Mucosa of stomach (tissue), 1 donor: ENCODE measurements at regions not wholly inside any gene's neighbourhood (a gene's known extent, or its start where the extent isn't known, plus 50 kb on each side); places are given as distances from the start of the nearest gene placed in this dataset.

Experiments used
- H3K27me3 ChIP-seq: one replicate; pipeline ENCODE4 v1.7.0; 2013; ENCODE audit warnings: mild to moderate bottlenecking, low read length; ENCODE audit not compliant: control insufficient read depth, insufficient read depth
- H3K36me3 ChIP-seq: one replicate; pipeline ENCODE4 v1.7.0; 2013; ENCODE audit warnings: low read length; ENCODE audit not compliant: control insufficient read depth, insufficient read depth
- H3K4me1 ChIP-seq: one replicate; pipeline ENCODE4 v1.7.0; 2013; ENCODE audit warnings: mild to moderate bottlenecking, low read length; ENCODE audit not compliant: control insufficient read depth, insufficient read depth
- H3K4me3 ChIP-seq: one replicate; pipeline ENCODE4 v1.7.0; 2013; ENCODE audit warnings: low read length
- H3K9ac ChIP-seq: one replicate; pipeline ENCODE4 v1.7.0; 2013; ENCODE audit warnings: mild to moderate bottlenecking, low read length, moderate library complexity
- H3K9me3 ChIP-seq: one replicate; pipeline ENCODE4 v1.7.0; 2013; ENCODE audit warnings: mild to moderate bottlenecking, low read length, moderate library complexity; ENCODE audit not compliant: control insufficient read depth
- donor health status: Pancreatic carcinoma.

DNA sequence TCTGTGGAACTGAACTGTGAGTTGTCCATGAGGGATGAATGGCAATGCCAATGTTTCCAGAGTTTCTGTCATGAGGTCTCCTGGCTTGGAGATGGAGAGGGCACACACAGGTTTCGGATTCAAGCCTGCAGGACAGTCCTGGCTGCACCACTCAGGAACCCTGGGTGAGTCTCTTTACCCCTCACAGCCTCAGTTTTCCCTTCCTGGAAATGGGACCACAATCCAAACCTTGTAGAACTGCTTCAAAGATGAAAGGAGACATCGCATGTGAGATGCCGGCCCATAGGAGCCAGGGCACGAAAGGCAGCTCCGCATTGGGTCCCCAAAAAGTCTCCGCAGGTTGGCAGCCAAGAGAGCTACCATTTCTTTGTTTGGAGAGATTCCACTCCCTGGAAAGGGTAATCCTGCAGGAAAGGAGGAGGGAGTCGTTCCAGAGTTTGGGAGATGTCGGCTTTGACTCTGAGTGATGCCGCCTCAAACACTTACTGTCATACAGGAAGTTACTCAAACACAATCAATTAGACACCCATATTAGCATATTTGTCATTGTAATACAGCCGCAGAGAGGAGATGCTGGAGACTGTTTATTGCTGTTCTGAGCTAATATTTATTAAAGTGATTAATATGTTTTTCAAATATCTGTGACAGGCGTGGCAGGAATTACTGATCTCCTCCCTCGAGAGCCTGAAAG lies 318.3 kb downstream of the MN1 start:
- no peak overlapping the region for H3K4me3 ChIP-seq
- H3K4me1 ChIP-seq: peaks cover 7% of the 10 kb centered on the region
- H3K9ac ChIP-seq: no peak overlapping the region
- no peaks in the 10 kb centered on the region for H3K36me3 ChIP-seq
- H3K9me3 ChIP-seq: no peaks in the 10 kb centered on the region
- no peaks in the 10 kb centered on the region for H3K27me3 ChIP-seq

DNA sequence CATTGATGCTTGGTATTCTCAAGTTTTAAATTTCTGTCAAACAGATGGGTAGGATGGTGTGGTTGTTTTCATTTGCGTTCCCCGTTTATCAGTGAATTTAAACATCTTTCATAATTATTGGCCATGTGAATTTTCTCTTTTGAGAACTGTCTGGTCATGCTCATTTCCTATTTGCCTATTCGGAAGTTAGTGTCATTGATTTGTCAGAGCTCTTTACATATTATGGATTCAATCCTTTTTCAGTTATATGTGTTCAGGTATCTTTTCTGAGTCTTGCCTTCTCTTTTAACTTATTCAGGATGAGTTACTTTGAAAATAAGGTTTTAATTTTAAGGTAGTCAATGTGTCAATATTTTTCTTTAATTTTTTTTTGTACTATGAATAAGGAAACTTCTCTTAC lies 315.7 kb downstream of the MN1 start:
- no peaks in the 10 kb centered on the region for H3K36me3 ChIP-seq
- no peaks in the 10 kb centered on the region for H3K27me3 ChIP-seq
- H3K9me3 ChIP-seq: no peaks in the 10 kb centered on the region
- H3K4me3 ChIP-seq: no peak overlapping the region
- no peak overlapping the region for H3K9ac ChIP-seq
- H3K4me1 ChIP-seq: peaks cover 21% of the 10 kb centered on the region

- H3K9me3 ChIP-seq: no peaks in the 10 kb centered on the region
- H3K9ac ChIP-seq: no peak overlapping the region
- H3K4me3 ChIP-seq: no peak overlapping the region
- H3K4me1 ChIP-seq: peaks cover 21% of the 10 kb centered on the region
- H3K36me3 ChIP-seq: no peaks in the 10 kb centered on the region
- no peaks in the 10 kb centered on the region for H3K27me3 ChIP-seq
These were observed 313.7 kb downstream of the MN1 start for GRCh38 chr22:27487600-27488452.

DNA sequence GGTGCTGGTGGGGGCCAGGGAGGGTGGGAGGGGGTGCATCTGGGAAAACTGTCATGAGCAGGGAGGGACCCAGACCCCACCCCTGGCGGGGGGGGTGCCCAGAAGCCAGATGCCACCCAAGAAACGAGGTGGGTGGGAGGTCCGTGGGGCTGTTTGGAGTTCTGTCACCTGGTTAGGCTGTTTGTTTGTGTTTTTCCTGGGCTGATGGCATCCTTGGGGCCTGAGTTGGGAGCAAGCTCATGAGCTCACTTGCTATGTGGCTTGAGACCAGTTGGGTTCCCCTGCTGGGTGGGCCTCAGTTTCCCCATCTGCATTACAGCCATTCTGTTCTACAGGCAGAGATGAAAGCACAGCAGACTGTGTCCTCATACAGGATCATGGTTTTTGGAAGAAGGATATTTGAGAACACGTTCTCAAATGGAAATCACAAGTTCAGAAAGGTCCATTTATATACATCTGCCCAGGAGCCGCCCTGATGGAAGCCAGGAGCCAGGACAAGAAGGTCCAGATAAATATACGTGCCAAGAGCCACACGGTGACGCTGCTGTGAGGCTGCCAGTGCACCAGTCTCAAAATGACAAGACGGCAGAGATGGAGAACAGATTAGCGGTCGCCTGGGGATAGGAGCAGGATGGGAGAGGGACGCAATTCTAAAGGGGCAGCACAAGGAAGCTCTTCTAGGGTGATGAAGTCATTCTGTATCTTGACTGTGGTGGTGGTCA lies 312.9 kb downstream of the MN1 start:
- H3K9ac ChIP-seq: no peak overlapping the region
- H3K27me3 ChIP-seq: no peaks in the 10 kb centered on the region
- H3K4me3 ChIP-seq: no peak overlapping the region
- H3K4me1 ChIP-seq: peaks cover 21% of the 10 kb centered on the region
- no peaks in the 10 kb centered on the region for H3K9me3 ChIP-seq
- H3K36me3 ChIP-seq: no peaks in the 10 kb centered on the region

- H3K4me1 ChIP-seq: peaks cover 21% of the 10 kb centered on the region
- H3K36me3 ChIP-seq: no peaks in the 10 kb centered on the region
- no peak overlapping the region for H3K4me3 ChIP-seq
- H3K27me3 ChIP-seq: no peaks in the 10 kb centered on the region
- H3K9me3 ChIP-seq: no peaks in the 10 kb centered on the region
- H3K9ac ChIP-seq: no peak overlapping the region
These were observed 312.3 kb downstream of the MN1 start for GRCh38 chr22:27489178-27489675.

GRCh38 chr22:27490080-27490479 lies 311.5 kb downstream of the MN1 start:
- H3K9ac ChIP-seq: no peak overlapping the region
- no peaks in the 10 kb centered on the region for H3K9me3 ChIP-seq
- peaks cover 21% of the 10 kb centered on the region for H3K4me1 ChIP-seq
- no peaks in the 10 kb centered on the region for H3K36me3 ChIP-seq
- H3K4me3 ChIP-seq: no peak overlapping the region
- H3K27me3 ChIP-seq: no peaks in the 10 kb centered on the region

- no peaks in the 10 kb centered on the region for H3K36me3 ChIP-seq
- H3K27me3 ChIP-seq: no peaks in the 10 kb centered on the region
- peaks cover 21% of the 10 kb centered on the region for H3K4me1 ChIP-seq
- H3K9me3 ChIP-seq: no peaks in the 10 kb centered on the region
- H3K9ac ChIP-seq: no peak overlapping the region
- no peak overlapping the region for H3K4me3 ChIP-seq
These were observed 309.7 kb downstream of the MN1 start for GRCh38 chr22:27491888-27492287.

DNA sequence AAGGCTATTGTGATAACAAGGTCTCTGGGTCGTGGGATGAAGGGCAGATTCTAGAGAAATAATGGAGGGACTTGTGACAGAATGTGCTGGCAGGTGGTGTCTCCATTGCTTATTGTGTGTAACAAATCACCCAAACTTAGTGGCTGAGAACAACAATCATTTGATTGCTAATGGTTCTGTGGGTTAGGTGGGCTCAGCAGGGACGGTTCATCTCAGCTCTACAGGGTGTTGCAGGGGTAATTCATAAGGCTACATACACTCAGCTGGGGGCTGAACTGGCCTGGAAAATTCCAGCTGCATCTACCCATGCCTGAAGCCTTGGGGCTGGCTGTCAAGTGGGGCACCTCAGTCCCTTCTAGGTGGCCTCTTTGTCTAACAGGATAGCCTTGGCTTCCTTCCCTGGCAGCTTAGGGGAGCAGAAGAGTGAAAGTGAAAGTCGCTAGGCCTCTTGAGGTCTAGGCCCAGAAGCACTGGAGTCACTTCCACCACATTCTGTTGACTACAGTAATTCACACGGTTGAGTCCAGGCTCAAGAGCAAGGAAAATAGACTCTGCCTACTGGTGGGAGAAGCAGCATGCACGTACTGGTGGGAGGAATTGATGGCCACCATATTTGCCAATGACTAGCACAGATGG lies 308.9 kb downstream of the MN1 start:
- Histone ChIP-seq H3K27me3 (no peaks in the 10 kb centered on the region), H3K9ac (no peak overlapping the region), H3K36me3 (no peaks in the 10 kb centered on the region), H3K9me3 (no peaks in the 10 kb centered on the region), H3K4me3 (no peak overlapping the region), H3K4me1 (peaks cover 20% of the 10 kb centered on the region)

DNA sequence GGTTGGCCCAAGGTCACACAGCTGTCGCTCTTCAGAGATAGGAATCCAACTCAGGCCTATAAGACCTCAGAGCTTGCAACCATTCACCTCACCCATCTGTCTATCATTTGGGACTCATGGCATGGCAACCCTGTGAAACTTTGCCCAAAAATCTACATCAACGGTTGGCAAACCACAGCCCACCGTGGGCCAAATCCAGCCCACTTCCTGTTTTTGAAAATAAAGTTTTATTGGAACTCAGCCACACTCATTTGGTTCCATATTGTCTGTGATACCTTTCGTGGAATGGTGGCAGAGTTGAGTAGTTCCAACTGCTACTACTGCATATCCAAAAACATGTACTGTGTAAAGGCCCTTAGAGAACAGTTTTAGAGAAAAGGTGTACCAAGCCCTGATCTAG lies 307.8 kb downstream of the MN1 start:
- Histone ChIP-seq H3K4me3 (no peak overlapping the region), H3K9me3 (no peaks in the 10 kb centered on the region), H3K4me1 (peaks cover 9% of the 10 kb centered on the region), H3K27me3 (no peaks in the 10 kb centered on the region), H3K9ac (no peak overlapping the region), H3K36me3 (no peaks in the 10 kb centered on the region)

DNA sequence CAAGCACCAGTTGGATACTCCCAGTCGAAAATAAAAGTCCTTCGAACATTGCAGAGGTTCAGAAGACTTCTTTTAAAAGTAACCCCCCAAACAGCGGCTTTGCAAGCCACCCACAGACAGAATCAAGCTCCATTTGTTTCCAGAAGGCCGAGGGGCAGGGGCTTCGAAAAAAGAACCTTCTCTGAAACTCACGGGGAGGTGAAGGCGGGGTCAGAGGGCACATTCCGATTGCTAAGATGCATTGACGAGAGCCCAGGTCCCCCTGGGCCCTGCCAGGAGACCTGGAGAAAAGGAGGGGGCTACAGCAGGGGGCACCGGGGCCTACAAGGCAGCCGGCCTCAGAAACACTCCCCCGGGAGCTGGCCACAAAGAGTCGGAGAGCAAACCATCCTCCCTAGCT lies 306.8 kb downstream of the MN1 start:
- no peaks in the 10 kb centered on the region for H3K27me3 ChIP-seq
- H3K4me1 ChIP-seq: no peaks in the 10 kb centered on the region
- no peak overlapping the region for H3K9ac ChIP-seq
- no peaks in the 10 kb centered on the region for H3K36me3 ChIP-seq
- H3K4me3 ChIP-seq: no peak overlapping the region
- no peaks in the 10 kb centered on the region for H3K9me3 ChIP-seq

DNA sequence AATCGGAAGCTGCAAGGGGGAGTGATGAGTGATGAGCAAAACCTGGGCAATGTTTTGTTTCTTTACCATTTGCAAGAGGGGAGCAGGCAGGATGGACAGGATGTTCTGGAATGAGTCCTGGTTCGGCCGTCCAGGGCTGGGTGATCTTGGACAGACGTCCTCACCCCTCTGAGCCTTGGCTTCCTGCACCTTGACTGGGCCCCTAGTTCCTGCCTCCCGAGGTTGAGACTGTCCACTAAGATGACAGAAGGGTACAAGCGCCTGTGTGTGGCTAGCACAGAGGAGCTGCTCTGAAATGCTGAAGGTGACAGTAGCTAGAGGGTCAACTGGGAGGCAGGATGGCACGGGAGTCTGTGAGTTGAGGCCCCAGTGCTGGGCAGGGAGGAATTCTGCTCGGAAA lies 306.2 kb downstream of the MN1 start:
- no peaks in the 10 kb centered on the region for H3K27me3 ChIP-seq
- H3K36me3 ChIP-seq: no peaks in the 10 kb centered on the region
- no peak overlapping the region for H3K4me3 ChIP-seq
- H3K9ac ChIP-seq: no peak overlapping the region
- no peaks in the 10 kb centered on the region for H3K9me3 ChIP-seq
- no peaks in the 10 kb centered on the region for H3K4me1 ChIP-seq
